ENCODE measurements at regions not wholly inside any gene's neighbourhood (a gene's known extent, or its start where the extent isn't known, plus 50 kb on each side); places are given as distances from the start of the nearest gene placed in this dataset.

- TF ChIP-seq, protein P1, sequence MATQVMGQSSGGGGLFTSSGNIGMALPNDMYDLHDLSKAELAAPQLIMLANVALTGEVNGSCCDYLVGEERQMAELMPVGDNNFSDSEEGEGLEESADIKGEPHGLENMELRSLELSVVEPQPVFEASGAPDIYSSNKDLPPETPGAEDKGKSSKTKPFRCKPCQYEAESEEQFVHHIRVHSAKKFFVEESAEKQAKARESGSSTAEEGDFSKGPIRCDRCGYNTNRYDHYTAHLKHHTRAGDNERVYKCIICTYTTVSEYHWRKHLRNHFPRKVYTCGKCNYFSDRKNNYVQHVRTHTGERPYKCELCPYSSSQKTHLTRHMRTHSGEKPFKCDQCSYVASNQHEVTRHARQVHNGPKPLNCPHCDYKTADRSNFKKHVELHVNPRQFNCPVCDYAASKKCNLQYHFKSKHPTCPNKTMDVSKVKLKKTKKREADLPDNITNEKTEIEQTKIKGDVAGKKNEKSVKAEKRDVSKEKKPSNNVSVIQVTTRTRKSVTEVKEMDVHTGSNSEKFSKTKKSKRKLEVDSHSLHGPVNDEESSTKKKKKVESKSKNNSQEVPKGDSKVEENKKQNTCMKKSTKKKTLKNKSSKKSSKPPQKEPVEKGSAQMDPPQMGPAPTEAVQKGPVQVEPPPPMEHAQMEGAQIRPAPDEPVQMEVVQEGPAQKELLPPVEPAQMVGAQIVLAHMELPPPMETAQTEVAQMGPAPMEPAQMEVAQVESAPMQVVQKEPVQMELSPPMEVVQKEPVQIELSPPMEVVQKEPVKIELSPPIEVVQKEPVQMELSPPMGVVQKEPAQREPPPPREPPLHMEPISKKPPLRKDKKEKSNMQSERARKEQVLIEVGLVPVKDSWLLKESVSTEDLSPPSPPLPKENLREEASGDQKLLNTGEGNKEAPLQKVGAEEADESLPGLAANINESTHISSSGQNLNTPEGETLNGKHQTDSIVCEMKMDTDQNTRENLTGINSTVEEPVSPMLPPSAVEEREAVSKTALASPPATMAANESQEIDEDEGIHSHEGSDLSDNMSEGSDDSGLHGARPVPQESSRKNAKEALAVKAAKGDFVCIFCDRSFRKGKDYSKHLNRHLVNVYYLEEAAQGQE (IDR thresholded peaks at IDR 0.05; ENCODE audit: low read depth) = no peak
- TF ChIP-seq, protein P2, sequence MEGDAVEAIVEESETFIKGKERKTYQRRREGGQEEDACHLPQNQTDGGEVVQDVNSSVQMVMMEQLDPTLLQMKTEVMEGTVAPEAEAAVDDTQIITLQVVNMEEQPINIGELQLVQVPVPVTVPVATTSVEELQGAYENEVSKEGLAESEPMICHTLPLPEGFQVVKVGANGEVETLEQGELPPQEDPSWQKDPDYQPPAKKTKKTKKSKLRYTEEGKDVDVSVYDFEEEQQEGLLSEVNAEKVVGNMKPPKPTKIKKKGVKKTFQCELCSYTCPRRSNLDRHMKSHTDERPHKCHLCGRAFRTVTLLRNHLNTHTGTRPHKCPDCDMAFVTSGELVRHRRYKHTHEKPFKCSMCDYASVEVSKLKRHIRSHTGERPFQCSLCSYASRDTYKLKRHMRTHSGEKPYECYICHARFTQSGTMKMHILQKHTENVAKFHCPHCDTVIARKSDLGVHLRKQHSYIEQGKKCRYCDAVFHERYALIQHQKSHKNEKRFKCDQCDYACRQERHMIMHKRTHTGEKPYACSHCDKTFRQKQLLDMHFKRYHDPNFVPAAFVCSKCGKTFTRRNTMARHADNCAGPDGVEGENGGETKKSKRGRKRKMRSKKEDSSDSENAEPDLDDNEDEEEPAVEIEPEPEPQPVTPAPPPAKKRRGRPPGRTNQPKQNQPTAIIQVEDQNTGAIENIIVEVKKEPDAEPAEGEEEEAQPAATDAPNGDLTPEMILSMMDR (IDR thresholded peaks at IDR 0.05 in 2 of 3, conservative IDR thresholded peaks at IDR 0.05 in 1 of 3; ENCODE audit: borderline replicate concordance in 1 of 3, insufficient read depth in 1 of 3, low read depth in 2 of 3, low read length in 2 of 3) = no peak
- TF ChIP-seq EZH2 (IDR thresholded peaks at IDR 0.05) (no peak), POLR2A (IDR thresholded peaks at IDR 0.05; ENCODE audit: borderline replicate concordance, extremely low read depth, insufficient read depth, insufficient read length) (no peak), POLR2AphosphoS5 (IDR thresholded peaks at IDR 0.05; ENCODE audit: low read depth, low read length) (no peak), CEBPB (IDR thresholded peaks at IDR 0.05; ENCODE audit: low read depth) (no peak; the same call in 1 of the 2 replicates), SP1 (IDR thresholded peaks at IDR 0.05; ENCODE audit: low read depth) (no peak), TCF7L2 (IDR thresholded peaks at IDR 0.05; ENCODE audit: borderline replicate concordance, extremely low read depth, insufficient read depth, insufficient read length) (no peak), FOSL1 (IDR thresholded peaks at IDR 0.05; ENCODE audit: low read depth) (no peak), RAD21 (IDR thresholded peaks at IDR 0.05; ENCODE audit: low read depth) (no peak), ZNF274 (IDR thresholded peaks at IDR 0.05; ENCODE audit: low read depth, low read length) (no peak)
Measured at GRCh38 chr18:46320928-46321711, 216.9 kb downstream of the HAUS1 start.

Measured in HCT116 (cell line).